OCI-LY7 (cell line): ENCODE measurements at regions not wholly inside any gene's neighbourhood (a gene's known extent, or its start where the extent isn't known, plus 50 kb on each side); places are given as distances from the start of the nearest gene placed in this dataset.

Source experiments
- BruUV-seq: library from RNA; stranded (reverse); fragments of 400-500 nt; replicated peaks from 2 replicates; lab custom pipeline; 2021; lab: Mats Ljungman, UMichigan
- CTCF ChIA-PET: fragments of 300-600 bp; sonication (Branson Sonifier 250); formaldehyde crosslinking; loops from one replicate; lab custom pipeline; 2022; ENCODE audit warnings: antibody characterized with exemption; ENCODE audit not compliant: unreplicated experiment; lab: Charles Lee
- POLR2A ChIA-PET: fragments of 300-600 bp; sonication (Branson Sonifier 250); formaldehyde crosslinking; loops from one replicate; lab custom pipeline; 2022; ENCODE audit warnings: antibody characterized with exemption; lab: Charles Lee
- DNase-seq: peaks from one replicate; pipeline ENCODE4 v3.0.0-alpha.2; 2015; ENCODE audit warnings: low spot score
- H2AFZ ChIP-seq: fragments of 200-600 bp; sonication (generic), shearing (Covaris generic); 2 replicates; pipeline ENCODE4 v1.6.1; 2014; ENCODE audit warnings: mild to moderate bottlenecking, antibody characterized with exemption, low read length, moderate library complexity
- H3K27ac ChIP-seq: fragments of 200-600 bp; sonication (generic); 2 replicates; pipeline ENCODE4 v1.5.1; 2014; ENCODE audit warnings: mixed run types, low read depth, mild to moderate bottlenecking, moderate library complexity, low read length, inconsistent platforms; ENCODE audit not compliant: poor library complexity, severe bottlenecking
- H3K36me3 ChIP-seq: fragments of 200-600 bp; sonication (generic); 2 replicates; pipeline ENCODE4 v1.6.1; 2014; ENCODE audit warnings: mild to moderate bottlenecking, antibody characterized with exemption, low read length, moderate library complexity, mixed read lengths; ENCODE audit not compliant: insufficient read depth
- H3K4me1 ChIP-seq: fragments of 200-600 bp; sonication (generic); 2 replicates; pipeline ENCODE4 v1.5.1; 2014; ENCODE audit warnings: mild to moderate bottlenecking, low read length; ENCODE audit not compliant: insufficient read depth, poor library complexity, severe bottlenecking
- H3K4me2 ChIP-seq: fragments of 200-600 bp; sonication (generic); 2 replicates; pipeline ENCODE4 v1.6.1; 2014; ENCODE audit warnings: mild to moderate bottlenecking, low read length
- H3K4me3 ChIP-seq: fragments of 200-600 bp; sonication (generic); 2 replicates; pipeline ENCODE4 v1.5.1; 2014; ENCODE audit warnings: mild to moderate bottlenecking, low read depth, low read length; ENCODE audit not compliant: poor library complexity, severe bottlenecking
- H3K79me2 ChIP-seq: fragments of 200-600 bp; sonication (generic); 2 replicates; pipeline ENCODE4 v1.6.1; 2016; ENCODE audit warnings: low read depth, mild to moderate bottlenecking, low read length, moderate library complexity, mixed read lengths; ENCODE audit not compliant: insufficient read depth
- H3K9me2 ChIP-seq: fragments of 200-600 bp; sonication (generic); 2 replicates; pipeline ENCODE4 v1.6.1; 2016; ENCODE audit warnings: mild to moderate bottlenecking, low read length, mixed read lengths; ENCODE audit not compliant: insufficient read depth
- H3K9me3 ChIP-seq: fragments of 200-600 bp; sonication (generic); 2 replicates; pipeline ENCODE4 v1.6.1; 2014; ENCODE audit warnings: mild to moderate bottlenecking, mixed run types, low read length, mixed read lengths
- H4K20me1 ChIP-seq: fragments of 200-600 bp; sonication (generic); 2 replicates; pipeline ENCODE4 v1.6.1; 2014; ENCODE audit warnings: mild to moderate bottlenecking, antibody characterized with exemption, low read length, moderate library complexity, mixed read lengths; ENCODE audit not compliant: insufficient read depth
- EZH2phosphoT487 ChIP-seq: fragments of 200-600 bp; sonication (generic); IDR thresholded peaks from 2 replicates; pipeline ENCODE4 v1.6.1; 2018; ENCODE audit warnings: low read depth, borderline replicate concordance, mild to moderate bottlenecking, mixed run types, antibody characterized with exemption, low read length, moderate library complexity, mixed read lengths
- intact Hi-C: fragments of 100-400 bp; cut with micrococcal nuclease; formaldehyde crosslinking; loops from one replicate; pipeline ENCODE4 v1.10.0; 2022; ENCODE audit not compliant: unreplicated experiment
- TF ChIP-seq, protein P1 (sequence below): fragments of 200-600 bp; sonication (generic); conservative IDR thresholded peaks from 2 replicates; pipeline ENCODE4 v1.5.1; 2014; ENCODE audit warnings: mild to moderate bottlenecking, antibody characterized with exemption, low read length, moderate library complexity, mixed read lengths

- Histone ChIP-seq H3K4me1 (no peaks in the 10 kb centered on the region), H3K79me2 (no peaks in the 10 kb centered on the region), H4K20me1 (no peaks in the 10 kb centered on the region), H3K9me2 (no peaks in the 10 kb centered on the region), H3K4me3 (no peak overlapping the region), H3K9me3 (no peaks in the 10 kb centered on the region), H2AFZ (no peak overlapping the region), H3K4me2 (no peak overlapping the region), H3K27ac (no peak overlapping the region), H3K36me3 (no peaks in the 10 kb centered on the region)
- POLR2A ChIA-PET: no interaction called here
- TF ChIP-seq, protein P1, sequence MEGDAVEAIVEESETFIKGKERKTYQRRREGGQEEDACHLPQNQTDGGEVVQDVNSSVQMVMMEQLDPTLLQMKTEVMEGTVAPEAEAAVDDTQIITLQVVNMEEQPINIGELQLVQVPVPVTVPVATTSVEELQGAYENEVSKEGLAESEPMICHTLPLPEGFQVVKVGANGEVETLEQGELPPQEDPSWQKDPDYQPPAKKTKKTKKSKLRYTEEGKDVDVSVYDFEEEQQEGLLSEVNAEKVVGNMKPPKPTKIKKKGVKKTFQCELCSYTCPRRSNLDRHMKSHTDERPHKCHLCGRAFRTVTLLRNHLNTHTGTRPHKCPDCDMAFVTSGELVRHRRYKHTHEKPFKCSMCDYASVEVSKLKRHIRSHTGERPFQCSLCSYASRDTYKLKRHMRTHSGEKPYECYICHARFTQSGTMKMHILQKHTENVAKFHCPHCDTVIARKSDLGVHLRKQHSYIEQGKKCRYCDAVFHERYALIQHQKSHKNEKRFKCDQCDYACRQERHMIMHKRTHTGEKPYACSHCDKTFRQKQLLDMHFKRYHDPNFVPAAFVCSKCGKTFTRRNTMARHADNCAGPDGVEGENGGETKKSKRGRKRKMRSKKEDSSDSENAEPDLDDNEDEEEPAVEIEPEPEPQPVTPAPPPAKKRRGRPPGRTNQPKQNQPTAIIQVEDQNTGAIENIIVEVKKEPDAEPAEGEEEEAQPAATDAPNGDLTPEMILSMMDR: no peak
- TF ChIP-seq EZH2phosphoT487: no peak
- intact Hi-C loops: no loop called here
- no TSS peak for BruUV-seq
- CTCF ChIA-PET: no interaction called here
- DNase-seq: no peak
Observed at GRCh38 chr14:97499790-97500481, 702.8 kb downstream of the VRK1 start.

DNA sequence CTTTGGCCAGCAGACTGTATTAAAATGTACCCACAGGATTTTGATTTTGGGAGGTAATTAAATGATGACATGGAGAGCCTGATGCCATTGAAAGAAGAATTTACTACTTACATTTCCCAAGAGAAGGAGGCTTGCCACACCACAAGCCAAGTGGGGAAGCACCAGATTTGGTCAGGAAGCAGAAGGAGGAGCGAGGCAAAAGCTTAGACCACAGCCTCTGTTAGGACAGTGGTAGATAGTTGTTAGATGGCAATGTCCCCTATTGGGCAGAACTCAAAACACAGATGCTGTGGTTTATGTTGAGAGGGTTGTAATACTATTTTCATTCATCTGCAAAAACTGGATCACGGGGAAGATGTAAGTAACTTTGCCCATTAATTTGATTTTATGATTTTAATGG lies 709.4 kb downstream of the VRK1 start:
- Histone ChIP-seq H3K4me3 (no peak overlapping the region), H3K4me2 (no peak overlapping the region), H3K27ac (no peak overlapping the region), H3K9me3 (no peaks in the 10 kb centered on the region), H3K79me2 (no peaks in the 10 kb centered on the region), H2AFZ (no peak overlapping the region), H4K20me1 (no peaks in the 10 kb centered on the region), H3K36me3 (no peaks in the 10 kb centered on the region), H3K4me1 (no peaks in the 10 kb centered on the region), H3K9me2 (no peaks in the 10 kb centered on the region)
- CTCF ChIA-PET: no interaction called here
- no peak for DNase-seq
- TF ChIP-seq, protein P1: no peak
- TF ChIP-seq EZH2phosphoT487: no peak
- intact Hi-C loops: no loop called here
- POLR2A ChIA-PET: no interaction called here
- BruUV-seq: no TSS peak

GRCh38 chr14:97513891-97514290 lies 716.7 kb downstream of the VRK1 start:
- Histone ChIP-seq H3K9me2 (no peaks in the 10 kb centered on the region), H3K27ac (no peak overlapping the region), H3K4me2 (no peak overlapping the region), H3K4me3 (no peak overlapping the region), H2AFZ (no peak overlapping the region), H3K9me3 (no peaks in the 10 kb centered on the region), H4K20me1 (no peaks in the 10 kb centered on the region), H3K36me3 (no peaks in the 10 kb centered on the region), H3K4me1 (no peaks in the 10 kb centered on the region), H3K79me2 (no peaks in the 10 kb centered on the region)
- TF ChIP-seq, protein P1: no peak
- no peak for TF ChIP-seq EZH2phosphoT487
- intact Hi-C loops: no loop called here
- no TSS peak for BruUV-seq
- ChIA-PET POLR2A (no interaction called here), CTCF (no interaction called here)
- no peak for DNase-seq
